Trophoblast cell (in vitro differentiated cells and primary cell): ENCODE measurements at regions not wholly inside any gene's neighbourhood (a gene's known extent, or its start where the extent isn't known, plus 50 kb on each side); places are given as distances from the start of the nearest gene placed in this dataset.

Experiments
- DNase-seq, 2 donors: peaks; one replicate each; pipeline ENCODE4 v3.0.0-alpha.2; 2016
- H2AFZ ChIP-seq: 2 replicates; pipeline ENCODE4 v1.6.1; 2013; ENCODE audit warnings: low read length, moderate library complexity, mild to moderate bottlenecking; ENCODE audit not compliant: insufficient read depth, poor library complexity
- H2AK5ac ChIP-seq: 2 replicates; pipeline ENCODE4 v1.6.1; 2013; ENCODE audit warnings: mild to moderate bottlenecking, low read length
- H2BK120ac ChIP-seq: 2 replicates; pipeline ENCODE4 v1.6.1; 2013; ENCODE audit warnings: low read length, mild to moderate bottlenecking, moderate library complexity; ENCODE audit not compliant: insufficient read depth, poor library complexity
- H2BK12ac ChIP-seq: 2 replicates; pipeline ENCODE4 v1.6.1; 2013; ENCODE audit warnings: mild to moderate bottlenecking, low read length, moderate library complexity
- H2BK5ac ChIP-seq: 2 replicates; pipeline ENCODE4 v1.6.1; 2013; ENCODE audit warnings: low read length, low read depth, moderate library complexity, mild to moderate bottlenecking; ENCODE audit not compliant: poor library complexity
- H3K14ac ChIP-seq: 2 replicates; pipeline ENCODE4 v1.6.1; 2013; ENCODE audit warnings: mild to moderate bottlenecking, low read length
- H3K18ac ChIP-seq: 2 replicates; pipeline ENCODE4 v1.6.1; 2013; ENCODE audit warnings: mild to moderate bottlenecking, low read length
- H3K23ac ChIP-seq: 2 replicates; pipeline ENCODE4 v1.6.1; 2013; ENCODE audit warnings: low read length
- H3K27ac ChIP-seq: 2 replicates; pipeline ENCODE4 v1.5.1; 2013; ENCODE audit warnings: low read depth, mild to moderate bottlenecking, inconsistent platforms, low read length, moderate library complexity
- H3K27me3 ChIP-seq: 2 replicates; pipeline ENCODE4 v1.6.1; 2013; ENCODE audit warnings: inconsistent platforms, mild to moderate bottlenecking, low read length, moderate library complexity; ENCODE audit not compliant: insufficient read depth
- H3K36me3 ChIP-seq, 2 experiments: 1 replicate in 1 of 2; 2 replicates in 1 of 2; pipeline ENCODE4 v1.6.1; 2013; ENCODE audit warnings: low read length in 2 of 2, mild to moderate bottlenecking in 2 of 2, moderate library complexity in 1 of 2; ENCODE audit not compliant: insufficient read depth in 2 of 2, control insufficient read depth in 1 of 2
- H3K4ac ChIP-seq: 2 replicates; pipeline ENCODE4 v1.6.1; 2013; ENCODE audit warnings: low read depth, mild to moderate bottlenecking, low read length, moderate library complexity
- H3K4me1 ChIP-seq, 2 experiments: 1 replicate in 1 of 2; 2 replicates in 1 of 2; pipeline ENCODE4 v1.6.1; 2013; ENCODE audit warnings: low read length in 2 of 2, mild to moderate bottlenecking in 2 of 2, moderate library complexity in 1 of 2; ENCODE audit not compliant: insufficient read depth in 2 of 2, control insufficient read depth in 1 of 2
- H3K4me2 ChIP-seq: 2 replicates; pipeline ENCODE4 v1.6.1; 2013; ENCODE audit warnings: inconsistent platforms, mild to moderate bottlenecking, low read length, moderate library complexity
- H3K4me3 ChIP-seq: 2 replicates; pipeline ENCODE4 v1.5.1; 2013; ENCODE audit warnings: mild to moderate bottlenecking, low read depth, low read length, inconsistent platforms
- H3K79me1 ChIP-seq: one replicate; pipeline ENCODE4 v1.6.1; 2013; ENCODE audit warnings: low read length
- H3K79me2 ChIP-seq: 2 replicates; pipeline ENCODE4 v1.6.1; 2013; ENCODE audit warnings: low read length, mild to moderate bottlenecking; ENCODE audit not compliant: control insufficient read depth, insufficient read depth, poor library complexity
- H3K9ac ChIP-seq: 2 replicates; pipeline ENCODE4 v1.6.1; 2013; ENCODE audit warnings: mild to moderate bottlenecking, low read length
- H3K9me3 ChIP-seq: 2 replicates; pipeline ENCODE4 v1.6.1; 2013; ENCODE audit warnings: low read depth, mild to moderate bottlenecking, control low read depth, inconsistent platforms, low read length; ENCODE audit not compliant: insufficient read depth
- H4K12ac ChIP-seq: 2 replicates; pipeline ENCODE4 v1.6.1; 2013; ENCODE audit warnings: low read depth, mild to moderate bottlenecking, low read length, moderate library complexity
- H4K8ac ChIP-seq: 2 replicates; pipeline ENCODE4 v1.6.1; 2013; ENCODE audit warnings: low read depth, mild to moderate bottlenecking, low read length, moderate library complexity
- H4K91ac ChIP-seq: one replicate; pipeline ENCODE4 v1.6.1; 2013; ENCODE audit warnings: low read depth, mild to moderate bottlenecking, low read length, moderate library complexity
- WGBS: extraction: QIAGEN DNeasy Blood & Tissue Kit; methylation state at CpG from one replicate; pipeline ENCODE4 v1.1.7; 2013; ENCODE audit warnings: missing lambda C conversion rate; ENCODE audit not compliant: insufficient read length, insufficient coverage; ENCODE audit errors: extremely low coverage; 5-methylcytosine and 5-hydroxymethylcytosine counted together

DNA sequence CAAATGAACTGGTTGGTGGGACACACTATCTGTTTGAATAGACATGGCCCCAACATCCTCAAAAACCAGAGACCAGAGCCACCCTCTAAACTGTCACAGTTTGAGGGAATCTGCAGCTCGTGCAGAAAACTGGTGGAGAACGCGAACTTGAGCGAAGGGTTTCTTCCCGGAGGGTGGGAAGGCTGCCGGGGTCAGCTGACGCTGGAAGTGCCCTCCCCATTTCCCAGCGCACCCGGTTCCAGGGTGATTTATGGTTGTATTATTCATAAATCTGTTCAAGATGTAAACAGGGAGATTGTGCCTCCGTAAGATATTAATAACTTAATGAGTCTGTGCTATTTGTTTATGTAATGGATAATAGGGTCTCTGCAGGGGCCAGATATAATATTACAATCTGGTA is 1396.7 kb downstream of the BRD1 start:
- no peak for DNase-seq
- no peak overlapping the region for H3K18ac ChIP-seq
- no CpG with 5 or more reads among the region's 10 CpGs for WGBS

GRCh38 chr22:48429446-48430020 is 1398.1 kb downstream of the BRD1 start:
- Histone ChIP-seq H2BK5ac (no peak overlapping the region), H2BK120ac (no peak overlapping the region), H3K36me3 (no peaks in the 10 kb centered on the region), H3K4me2 (no peak overlapping the region), H2AFZ (no peak overlapping the region), H2BK12ac (no peak overlapping the region), H3K9me3 (peaks cover 3% of the 10 kb centered on the region), H3K9ac (no peak overlapping the region), H4K91ac (no peak overlapping the region), H3K4me3 (no peak overlapping the region), H3K27ac (no peak overlapping the region), H2AK5ac (no peak overlapping the region), H3K4me1 (peaks cover 0 to 2% of the 10 kb centered on the region in 2 experiments), H3K79me1 (no peaks in the 10 kb centered on the region), H3K27me3 (no peaks in the 10 kb centered on the region), H3K23ac (no peak overlapping the region), H3K18ac (no peak overlapping the region), H3K4ac (no peak overlapping the region), H3K14ac (no peak overlapping the region), H4K8ac (no peak overlapping the region), H3K79me2 (no peaks in the 10 kb centered on the region), H4K12ac (no peak overlapping the region)
- WGBS, result no CpG with 5 or more reads among the region's 12 CpGs
- DNase-seq, result no peak

More for the DNA sequence above, 1396.7 kb downstream of the BRD1 start:
- Histone ChIP-seq H3K79me1 (no peaks in the 10 kb centered on the region), H3K4me1 (peaks cover 0 to 2% of the 10 kb centered on the region in 2 experiments), H4K8ac (no peak overlapping the region), H4K12ac (no peak overlapping the region), H2AFZ (no peak overlapping the region), H3K9ac (no peak overlapping the region), H2AK5ac (no peak overlapping the region), H2BK120ac (no peak overlapping the region), H3K79me2 (no peaks in the 10 kb centered on the region), H3K4ac (no peak overlapping the region), H3K4me3 (no peak overlapping the region), H3K4me2 (no peak overlapping the region), H3K14ac (no peak overlapping the region), H3K27ac (no peak overlapping the region), H3K36me3 (no peaks in the 10 kb centered on the region), H4K91ac (no peak overlapping the region), H2BK12ac (no peak overlapping the region), H2BK5ac (no peak overlapping the region), H3K9me3 (peaks cover 5% of the 10 kb centered on the region), H3K27me3 (no peaks in the 10 kb centered on the region), H3K23ac (no peak overlapping the region)

GRCh38 chr22:48428631-48429371 is 1398.9 kb downstream of the BRD1 start:
- Histone ChIP-seq H4K12ac (no peak overlapping the region), H2BK12ac (no peak overlapping the region), H2BK5ac (no peak overlapping the region), H3K4me3 (no peak overlapping the region), H3K23ac (no peak overlapping the region), H2AFZ (no peak overlapping the region), H3K9me3 (peaks cover 3% of the 10 kb centered on the region), H2BK120ac (no peak overlapping the region), H4K91ac (no peak overlapping the region), H3K27me3 (no peaks in the 10 kb centered on the region), H3K14ac (no peak overlapping the region), H3K4me1 (peaks cover 0 to 2% of the 10 kb centered on the region in 2 experiments), H3K18ac (no peak overlapping the region), H2AK5ac (no peak overlapping the region), H3K36me3 (no peaks in the 10 kb centered on the region), H4K8ac (no peak overlapping the region), H3K4me2 (no peak overlapping the region), H3K79me2 (no peaks in the 10 kb centered on the region), H3K27ac (no peak overlapping the region), H3K79me1 (no peaks in the 10 kb centered on the region), H3K9ac (no peak overlapping the region), H3K4ac (no peak overlapping the region)
- peak in 1 of 2 donors; percentile 0 for DNase-seq
- no CpG with 5 or more reads among the region's 18 CpGs for WGBS

DNA sequence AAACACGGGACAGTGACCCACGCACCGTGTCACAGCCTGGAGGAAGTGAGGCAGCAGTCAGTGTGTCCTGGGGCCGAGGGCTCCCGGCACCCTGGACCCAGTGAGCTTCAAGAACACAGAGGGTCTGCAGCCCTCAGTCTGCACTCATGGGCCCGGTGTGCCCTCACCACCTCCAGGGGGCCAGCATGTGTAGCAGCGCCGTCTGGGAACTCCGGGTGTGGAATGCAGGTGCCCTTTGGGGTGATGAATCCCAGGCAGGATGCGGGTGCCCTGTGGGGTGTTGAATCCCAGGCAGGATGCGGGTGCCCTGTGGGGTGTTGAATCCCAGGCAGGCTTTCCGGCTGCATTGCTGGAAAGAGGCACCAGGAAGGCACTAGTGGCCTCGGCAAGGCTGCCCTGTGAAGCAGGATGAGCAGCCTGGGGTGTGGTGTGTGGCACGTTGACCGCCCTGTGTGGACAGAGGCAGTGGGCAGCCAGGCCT is 1399.9 kb downstream of the BRD1 start:
- Histone ChIP-seq H4K12ac (no peak overlapping the region), H3K4me2 (no peak overlapping the region), H3K23ac (no peak overlapping the region), H3K79me2 (no peaks in the 10 kb centered on the region), H3K14ac (no peak overlapping the region), H3K36me3 (no peaks in the 10 kb centered on the region), H3K9me3 (peaks cover 3% of the 10 kb centered on the region), H3K4ac (no peak overlapping the region), H3K9ac (no peak overlapping the region), H2AK5ac (no peak overlapping the region), H4K8ac (no peak overlapping the region), H2BK120ac (no peak overlapping the region), H4K91ac (no peak overlapping the region), H3K79me1 (no peaks in the 10 kb centered on the region), H2BK12ac (no peak overlapping the region), H3K4me3 (no peak overlapping the region), H3K18ac (no peak overlapping the region), H2BK5ac (no peak overlapping the region), H2AFZ (no peak overlapping the region), H3K27ac (no peak overlapping the region), H3K27me3 (no peaks in the 10 kb centered on the region), H3K4me1 (peaks cover 0 to 2% of the 10 kb centered on the region in 2 experiments)
- no peak for DNase-seq
- no CpG with 5 or more reads among the region's 15 CpGs for WGBS
